HCT116 (cell line): ENCODE measurements at regions not wholly inside any gene's neighbourhood (a gene's known extent, or its start where the extent isn't known, plus 50 kb on each side); places are given as distances from the start of the nearest gene placed in this dataset.

Source experiments
- ATAC-seq: fragments of 200-7000 bp; cut with Tn5 transposase; 2 replicates; pipeline ENCODE4 v1.9.1; 2020; ENCODE audit warnings: mild to moderate bottlenecking, moderate library complexity
- BruUV-seq: library from RNA; stranded (reverse); fragments of 400-500 nt; replicated peaks from 2 replicates; lab custom pipeline; 2021; lab: Mats Ljungman, UMichigan
- CTCF ChIA-PET: fragments of 300-600 bp; sonication (Branson Sonifier 250); formaldehyde crosslinking; loops from one replicate; lab custom pipeline; 2021; ENCODE audit warnings: antibody characterized with exemption; lab: Charles Lee
- POLR2A ChIA-PET: fragments of 300-600, 350-600 bp; sonication (Branson Sonifier 250); formaldehyde crosslinking; loops from one replicate; lab custom pipeline; 2021; ENCODE audit warnings: antibody characterized with exemption; lab: Charles Lee
- RAD21 ChIA-PET, 2 experiments: fragments of 300-600 bp; sonication (Branson Sonifier 250); formaldehyde crosslinking; loops; one replicate each; lab custom pipeline; 2023; ENCODE audit warnings: low total read pairs in 2 of 2; ENCODE audit not compliant: uncharacterized antibody in 2 of 2, unreplicated experiment in 2 of 2, low non-redundant PET in 1 of 2; lab: Charles Lee
- DNase-seq: peaks from one replicate; pipeline ENCODE4 v3.0.0-alpha.2; 2010; ENCODE audit warnings: low read depth, low spot score
- H2AFZ ChIP-seq: fragments of 200-600 bp; shearing (Covaris generic), sonication (generic); 2 replicates; pipeline ENCODE4 v1.6.1; 2017; ENCODE audit warnings: low read depth, mixed run types, mixed read lengths, antibody characterized with exemption, low read length; ENCODE audit not compliant: poor library complexity, severe bottlenecking
- H3K27ac ChIP-seq: 2 replicates; pipeline ENCODE4 v1.5.1; 2012; ENCODE audit warnings: low read depth, low read length
- H3K27me3 ChIP-seq: fragments of 200-600 bp; sonication (generic); 2 replicates; pipeline ENCODE4 v1.6.1; 2016; ENCODE audit warnings: mixed run types, low read length, mixed read lengths; ENCODE audit not compliant: insufficient read depth
- H3K36me3 ChIP-seq, 2 experiments: fragments of 200-500 bp in 1 of 2; fragments of 200-600 bp in 1 of 2; sonication (Bioruptor generic) in 1 of 2; sonication (generic) in 1 of 2; 2 replicates each; pipeline versions ENCODE4 v1.5.1 to v1.6.1; 2014 to 2016; ENCODE audit warnings: low read length in 2 of 2, inconsistent platforms in 1 of 2, mixed read lengths in 1 of 2, mixed run types in 1 of 2; ENCODE audit not compliant: insufficient read depth in 2 of 2, control insufficient read depth in 1 of 2
- H3K4me1 ChIP-seq, 2 experiments: fragments of 200-600 bp in 1 of 2; sonication (generic) in 1 of 2; 2 replicates each; pipeline versions ENCODE4 v1.5.1 to v1.6.1; 2012 to 2017; ENCODE audit warnings: low read length in 2 of 2, inconsistent platforms in 1 of 2, mild to moderate bottlenecking in 1 of 2, mixed read lengths in 1 of 2, mixed run types in 1 of 2, moderate library complexity in 1 of 2; ENCODE audit not compliant: insufficient read depth in 2 of 2, control insufficient read depth in 1 of 2
- H3K4me2 ChIP-seq: fragments of 200-600 bp; sonication (generic); 2 replicates; pipeline ENCODE4 v1.6.1; 2017; ENCODE audit warnings: mixed run types, low read length, mixed read lengths
- H3K4me3 ChIP-seq, 2 experiments: fragments of 200-600 bp in 1 of 2; sonication (generic) in 1 of 2; replicated peaks in 1 of 2; 2 replicates each; pipeline ENCODE4 v1.5.1; 2011 to 2016; ENCODE audit warnings: low read length in 2 of 2, control low read depth in 1 of 2, low read depth in 1 of 2, mild to moderate bottlenecking in 1 of 2, mixed read lengths in 1 of 2, mixed run types in 1 of 2
- H3K79me2 ChIP-seq: fragments of 200-600 bp; sonication (generic); 2 replicates; pipeline ENCODE4 v1.6.1; 2017; ENCODE audit warnings: mild to moderate bottlenecking, mixed run types, low read length, moderate library complexity, mixed read lengths; ENCODE audit not compliant: insufficient read depth
- H3K9ac ChIP-seq: fragments of 200-600 bp; sonication (generic); 2 replicates; pipeline ENCODE4 v1.6.1; 2016; ENCODE audit warnings: low read length, mixed read lengths
- H3K9me2 ChIP-seq: fragments of 200-600 bp; sonication (generic), shearing (Covaris generic); 2 replicates; pipeline ENCODE4 v1.6.1; 2017; ENCODE audit warnings: mixed run types, mild to moderate bottlenecking, moderate library complexity; ENCODE audit not compliant: insufficient read depth
- H3K9me3 ChIP-seq, 2 experiments: fragments of 200-500 bp in 1 of 2; fragments of 200-600 bp in 1 of 2; sonication (Bioruptor generic) in 1 of 2; sonication (generic) in 1 of 2; 2 replicates each; pipeline ENCODE4 v1.6.1; 2014 to 2017; ENCODE audit warnings: low read length in 2 of 2, mixed read lengths in 2 of 2, inconsistent platforms in 1 of 2, low read depth in 1 of 2, mild to moderate bottlenecking in 1 of 2, mixed run types in 1 of 2, moderate library complexity in 1 of 2; ENCODE audit not compliant: control insufficient read depth in 1 of 2, insufficient read depth in 1 of 2
- H4K20me1 ChIP-seq: fragments of 200-600 bp; sonication (generic), shearing (Covaris generic); 2 replicates; pipeline ENCODE4 v1.6.1; 2017; ENCODE audit warnings: mixed run types, mild to moderate bottlenecking, moderate library complexity; ENCODE audit not compliant: insufficient read depth
- CEBPB ChIP-seq: IDR thresholded peaks from 2 replicates; pipeline ENCODE4 v1.6.1; 2012; ENCODE audit warnings: low read depth
- CTCF ChIP-seq, 3 experiments: fragments of 200-600 bp in 1 of 3; sonication (generic) in 1 of 3; IDR thresholded peaks in 2 of 3; conservative IDR thresholded peaks in 1 of 3; 2 replicates each; pipeline ENCODE4 v1.5.1; 2012 to 2017; ENCODE audit warnings: low read depth in 2 of 3, low read length in 2 of 3, antibody characterized with exemption in 1 of 3, borderline replicate concordance in 1 of 3, control low read depth in 1 of 3, mild to moderate bottlenecking in 1 of 3, mixed read lengths in 1 of 3, mixed run types in 1 of 3, moderate library complexity in 1 of 3; ENCODE audit not compliant: insufficient read depth in 1 of 3
- EGR1 ChIP-seq: IDR thresholded peaks from 2 replicates; pipeline ENCODE4 v1.6.1; 2012; ENCODE audit warnings: low read depth
- EZH2phosphoT487 ChIP-seq: fragments of 200-600 bp; IDR thresholded peaks from 2 replicates; pipeline ENCODE4 v1.6.1; 2018; ENCODE audit warnings: antibody characterized with exemption, borderline replicate concordance
- FOSL1 ChIP-seq: IDR thresholded peaks from 2 replicates; pipeline ENCODE4 v1.6.1; 2012; ENCODE audit warnings: low read depth
- JUND ChIP-seq: IDR thresholded peaks from 2 replicates; pipeline ENCODE4 v1.6.1; 2012
- POLR2AphosphoS5 ChIP-seq: IDR thresholded peaks from 2 replicates; pipeline ENCODE4 v1.6.1; 2011; ENCODE audit warnings: mild to moderate bottlenecking, low read depth, low read length, moderate library complexity
- RAD21 ChIP-seq: IDR thresholded peaks from 2 replicates; pipeline ENCODE4 v1.6.1; 2012; ENCODE audit warnings: low read depth, mild to moderate bottlenecking
- SIN3A ChIP-seq: IDR thresholded peaks from 2 replicates; pipeline ENCODE4 v1.6.1; 2012; ENCODE audit warnings: low read depth
- SRF ChIP-seq: IDR thresholded peaks from 2 replicates; pipeline ENCODE4 v1.6.1; 2012; ENCODE audit warnings: low read depth
- TCF7L2 ChIP-seq: IDR thresholded peaks from 2 replicates; pipeline ENCODE4 v1.7.0; 2011; ENCODE audit warnings: borderline replicate concordance, inconsistent platforms; ENCODE audit not compliant: insufficient read depth, insufficient read length; ENCODE audit errors: extremely low read depth
- intact Hi-C: fragments of 100-400 bp; cut with micrococcal nuclease; formaldehyde crosslinking; loops from 2 replicates; pipeline ENCODE4 v1.10.0; 2022
- TF ChIP-seq, protein P1 (sequence below): IDR thresholded peaks from 2 replicates; pipeline ENCODE4 v1.6.1; 2012
- TF ChIP-seq, protein P2 (sequence below): IDR thresholded peaks from 2 replicates; pipeline ENCODE4 v1.6.1; 2011; ENCODE audit warnings: mild to moderate bottlenecking, low read length, moderate library complexity; ENCODE audit not compliant: insufficient replicate concordance; ENCODE audit errors: extremely low read depth
- TF ChIP-seq, protein P3 (sequence below): IDR thresholded peaks from 2 replicates; pipeline ENCODE4 v1.6.1; 2012

DNA sequence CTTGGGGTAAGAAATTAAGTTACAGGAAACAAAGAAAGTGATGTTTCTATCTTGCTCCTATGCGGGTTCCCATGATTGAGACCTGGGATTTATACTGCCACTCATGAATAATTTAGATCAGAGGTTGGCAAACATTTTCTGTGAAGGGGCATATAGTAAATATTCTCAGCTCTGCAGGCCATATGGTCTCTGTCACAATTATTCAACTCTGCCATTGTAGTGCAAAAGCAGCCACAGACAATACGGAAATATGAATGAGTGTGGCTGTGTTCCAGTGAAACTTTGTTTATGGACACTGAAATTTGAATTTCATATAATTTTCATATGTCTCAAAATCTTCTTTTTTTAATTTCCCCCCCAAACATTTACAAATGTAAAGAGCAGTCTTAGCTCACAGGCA lies 127.2 kb downstream of the FOXD2 start:
- Histone ChIP-seq H3K9me3 (no peaks in the 10 kb centered on the region), H3K79me2 (no peaks in the 10 kb centered on the region), H3K27me3 (no peaks in the 10 kb centered on the region; the same call in 1 of the 2 replicates), H2AFZ (no peak overlapping the region), H3K27ac (no peak overlapping the region), H3K4me3 (no peak overlapping the region), H3K9ac (no peak overlapping the region), H3K9me2 (no peaks in the 10 kb centered on the region), H4K20me1 (no peaks in the 10 kb centered on the region), H3K4me1 (peaks cover 9 to 33% of the 10 kb centered on the region in 2 experiments; a peak in 3 of 4 replicates), H3K36me3 (no peaks in the 10 kb centered on the region), H3K4me2 (no peak overlapping the region)
- intact Hi-C loops, result no loop called here
- BruUV-seq, result no TSS peak
- ChIA-PET CTCF (interaction anchor here (1.3 kb wide), 1 partner anchor 127 kb away, joined by 7 read pairs; the partner anchor contains the start of gene FOXD2), POLR2A (no interaction called here), RAD21 (no interaction called here)
- TF ChIP-seq, protein P1, sequence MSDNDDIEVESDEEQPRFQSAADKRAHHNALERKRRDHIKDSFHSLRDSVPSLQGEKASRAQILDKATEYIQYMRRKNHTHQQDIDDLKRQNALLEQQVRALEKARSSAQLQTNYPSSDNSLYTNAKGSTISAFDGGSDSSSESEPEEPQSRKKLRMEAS, result no peak
- TF ChIP-seq, protein P2, sequence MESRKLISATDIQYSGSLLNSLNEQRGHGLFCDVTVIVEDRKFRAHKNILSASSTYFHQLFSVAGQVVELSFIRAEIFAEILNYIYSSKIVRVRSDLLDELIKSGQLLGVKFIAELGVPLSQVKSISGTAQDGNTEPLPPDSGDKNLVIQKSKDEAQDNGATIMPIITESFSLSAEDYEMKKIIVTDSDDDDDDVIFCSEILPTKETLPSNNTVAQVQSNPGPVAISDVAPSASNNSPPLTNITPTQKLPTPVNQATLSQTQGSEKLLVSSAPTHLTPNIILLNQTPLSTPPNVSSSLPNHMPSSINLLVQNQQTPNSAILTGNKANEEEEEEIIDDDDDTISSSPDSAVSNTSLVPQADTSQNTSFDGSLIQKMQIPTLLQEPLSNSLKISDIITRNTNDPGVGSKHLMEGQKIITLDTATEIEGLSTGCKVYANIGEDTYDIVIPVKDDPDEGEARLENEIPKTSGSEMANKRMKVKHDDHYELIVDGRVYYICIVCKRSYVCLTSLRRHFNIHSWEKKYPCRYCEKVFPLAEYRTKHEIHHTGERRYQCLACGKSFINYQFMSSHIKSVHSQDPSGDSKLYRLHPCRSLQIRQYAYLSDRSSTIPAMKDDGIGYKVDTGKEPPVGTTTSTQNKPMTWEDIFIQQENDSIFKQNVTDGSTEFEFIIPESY, result no peak
- TF ChIP-seq RAD21 (no peak), CEBPB (no peak), JUND (no peak), EZH2phosphoT487 (no peak), EGR1 (no peak), POLR2AphosphoS5 (no peak), SRF (no peak), FOSL1 (no peak), CTCF (IDR thresholded peaks at IDR 0.05 in 2 of 3, conservative IDR thresholded peaks at IDR 0.05 in 1 of 3; ENCODE audit: borderline replicate concordance in 1 of 3, insufficient read depth in 1 of 3, low read depth in 2 of 3, low read length in 2 of 3) (no peak), TCF7L2 (no peak), SIN3A (no peak)
- TF ChIP-seq, protein P3, sequence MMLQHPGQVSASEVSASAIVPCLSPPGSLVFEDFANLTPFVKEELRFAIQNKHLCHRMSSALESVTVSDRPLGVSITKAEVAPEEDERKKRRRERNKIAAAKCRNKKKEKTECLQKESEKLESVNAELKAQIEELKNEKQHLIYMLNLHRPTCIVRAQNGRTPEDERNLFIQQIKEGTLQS, result no peak
- DNase-seq, result no peak
- ATAC-seq, result no peak
